HCT116 (cell line): ENCODE measurements at regions not wholly inside any gene's neighbourhood (a gene's known extent, or its start where the extent isn't known, plus 50 kb on each side); places are given as distances from the start of the nearest gene placed in this dataset.

Source experiments
- ATAC-seq: fragments of 200-7000 bp; cut with Tn5 transposase; 2 replicates; pipeline ENCODE4 v1.9.1; 2020; ENCODE audit warnings: mild to moderate bottlenecking, moderate library complexity
- BruUV-seq: library from RNA; stranded (reverse); fragments of 400-500 nt; replicated peaks from 2 replicates; lab custom pipeline; 2021; lab: Mats Ljungman, UMichigan
- CTCF ChIA-PET: fragments of 300-600 bp; sonication (Branson Sonifier 250); formaldehyde crosslinking; loops from one replicate; lab custom pipeline; 2021; ENCODE audit warnings: antibody characterized with exemption; lab: Charles Lee
- POLR2A ChIA-PET: fragments of 300-600, 350-600 bp; sonication (Branson Sonifier 250); formaldehyde crosslinking; loops from one replicate; lab custom pipeline; 2021; ENCODE audit warnings: antibody characterized with exemption; lab: Charles Lee
- RAD21 ChIA-PET, 2 experiments: fragments of 300-600 bp; sonication (Branson Sonifier 250); formaldehyde crosslinking; loops; one replicate each; lab custom pipeline; 2023; ENCODE audit warnings: low total read pairs in 2 of 2; ENCODE audit not compliant: uncharacterized antibody in 2 of 2, unreplicated experiment in 2 of 2, low non-redundant PET in 1 of 2; lab: Charles Lee
- DNase-seq: peaks from one replicate; pipeline ENCODE4 v3.0.0-alpha.2; 2010; ENCODE audit warnings: low read depth, low spot score
- H2AFZ ChIP-seq: fragments of 200-600 bp; shearing (Covaris generic), sonication (generic); 2 replicates; pipeline ENCODE4 v1.6.1; 2017; ENCODE audit warnings: low read depth, mixed run types, mixed read lengths, antibody characterized with exemption, low read length; ENCODE audit not compliant: poor library complexity, severe bottlenecking
- H3K27ac ChIP-seq: 2 replicates; pipeline ENCODE4 v1.5.1; 2012; ENCODE audit warnings: low read depth, low read length
- H3K27me3 ChIP-seq: fragments of 200-600 bp; sonication (generic); 2 replicates; pipeline ENCODE4 v1.6.1; 2016; ENCODE audit warnings: mixed run types, low read length, mixed read lengths; ENCODE audit not compliant: insufficient read depth
- H3K36me3 ChIP-seq, 2 experiments: fragments of 200-500 bp in 1 of 2; fragments of 200-600 bp in 1 of 2; sonication (Bioruptor generic) in 1 of 2; sonication (generic) in 1 of 2; 2 replicates each; pipeline versions ENCODE4 v1.5.1 to v1.6.1; 2014 to 2016; ENCODE audit warnings: low read length in 2 of 2, inconsistent platforms in 1 of 2, mixed read lengths in 1 of 2, mixed run types in 1 of 2; ENCODE audit not compliant: insufficient read depth in 2 of 2, control insufficient read depth in 1 of 2
- H3K4me1 ChIP-seq, 2 experiments: fragments of 200-600 bp in 1 of 2; sonication (generic) in 1 of 2; 2 replicates each; pipeline versions ENCODE4 v1.5.1 to v1.6.1; 2012 to 2017; ENCODE audit warnings: low read length in 2 of 2, inconsistent platforms in 1 of 2, mild to moderate bottlenecking in 1 of 2, mixed read lengths in 1 of 2, mixed run types in 1 of 2, moderate library complexity in 1 of 2; ENCODE audit not compliant: insufficient read depth in 2 of 2, control insufficient read depth in 1 of 2
- H3K4me2 ChIP-seq: fragments of 200-600 bp; sonication (generic); 2 replicates; pipeline ENCODE4 v1.6.1; 2017; ENCODE audit warnings: mixed run types, low read length, mixed read lengths
- H3K4me3 ChIP-seq, 2 experiments: fragments of 200-600 bp in 1 of 2; sonication (generic) in 1 of 2; replicated peaks in 1 of 2; 2 replicates each; pipeline ENCODE4 v1.5.1; 2011 to 2016; ENCODE audit warnings: low read length in 2 of 2, control low read depth in 1 of 2, low read depth in 1 of 2, mild to moderate bottlenecking in 1 of 2, mixed read lengths in 1 of 2, mixed run types in 1 of 2
- H3K79me2 ChIP-seq: fragments of 200-600 bp; sonication (generic); 2 replicates; pipeline ENCODE4 v1.6.1; 2017; ENCODE audit warnings: mild to moderate bottlenecking, mixed run types, low read length, moderate library complexity, mixed read lengths; ENCODE audit not compliant: insufficient read depth
- H3K9ac ChIP-seq: fragments of 200-600 bp; sonication (generic); 2 replicates; pipeline ENCODE4 v1.6.1; 2016; ENCODE audit warnings: low read length, mixed read lengths
- H3K9me2 ChIP-seq: fragments of 200-600 bp; sonication (generic), shearing (Covaris generic); 2 replicates; pipeline ENCODE4 v1.6.1; 2017; ENCODE audit warnings: mixed run types, mild to moderate bottlenecking, moderate library complexity; ENCODE audit not compliant: insufficient read depth
- H3K9me3 ChIP-seq, 2 experiments: fragments of 200-500 bp in 1 of 2; fragments of 200-600 bp in 1 of 2; sonication (Bioruptor generic) in 1 of 2; sonication (generic) in 1 of 2; 2 replicates each; pipeline ENCODE4 v1.6.1; 2014 to 2017; ENCODE audit warnings: low read length in 2 of 2, mixed read lengths in 2 of 2, inconsistent platforms in 1 of 2, low read depth in 1 of 2, mild to moderate bottlenecking in 1 of 2, mixed run types in 1 of 2, moderate library complexity in 1 of 2; ENCODE audit not compliant: control insufficient read depth in 1 of 2, insufficient read depth in 1 of 2
- H4K20me1 ChIP-seq: fragments of 200-600 bp; sonication (generic), shearing (Covaris generic); 2 replicates; pipeline ENCODE4 v1.6.1; 2017; ENCODE audit warnings: mixed run types, mild to moderate bottlenecking, moderate library complexity; ENCODE audit not compliant: insufficient read depth
- ATF3 ChIP-seq: IDR thresholded peaks from 2 replicates; pipeline ENCODE4 v1.6.1; 2012
- CEBPB ChIP-seq: IDR thresholded peaks from 2 replicates; pipeline ENCODE4 v1.6.1; 2012; ENCODE audit warnings: low read depth
- CTCF ChIP-seq, 3 experiments: fragments of 200-600 bp in 1 of 3; sonication (generic) in 1 of 3; IDR thresholded peaks in 2 of 3; conservative IDR thresholded peaks in 1 of 3; 2 replicates each; pipeline ENCODE4 v1.5.1; 2012 to 2017; ENCODE audit warnings: low read depth in 2 of 3, low read length in 2 of 3, antibody characterized with exemption in 1 of 3, borderline replicate concordance in 1 of 3, control low read depth in 1 of 3, mild to moderate bottlenecking in 1 of 3, mixed read lengths in 1 of 3, mixed run types in 1 of 3, moderate library complexity in 1 of 3; ENCODE audit not compliant: insufficient read depth in 1 of 3
- EZH2 ChIP-seq: fragments of 200-600 bp; sonication (generic); IDR thresholded peaks from 2 replicates; pipeline ENCODE4 v1.6.1; 2017; ENCODE audit warnings: antibody characterized with exemption, mixed run types
- FOSL1 ChIP-seq: IDR thresholded peaks from 2 replicates; pipeline ENCODE4 v1.6.1; 2012; ENCODE audit warnings: low read depth
- JUND ChIP-seq: IDR thresholded peaks from 2 replicates; pipeline ENCODE4 v1.6.1; 2012
- SIN3A ChIP-seq: IDR thresholded peaks from 2 replicates; pipeline ENCODE4 v1.6.1; 2012; ENCODE audit warnings: low read depth
- YY1 ChIP-seq: IDR thresholded peaks from 2 replicates; pipeline ENCODE4 v1.6.1; 2011; ENCODE audit warnings: low read length, low read depth, moderate library complexity, mild to moderate bottlenecking; ENCODE audit not compliant: insufficient replicate concordance; ENCODE audit errors: extremely low read depth
- intact Hi-C: fragments of 100-400 bp; cut with micrococcal nuclease; formaldehyde crosslinking; loops from 2 replicates; pipeline ENCODE4 v1.10.0; 2022
- TF ChIP-seq, protein P1 (sequence below): IDR thresholded peaks from 2 replicates; pipeline ENCODE4 v1.6.1; 2012

DNA sequence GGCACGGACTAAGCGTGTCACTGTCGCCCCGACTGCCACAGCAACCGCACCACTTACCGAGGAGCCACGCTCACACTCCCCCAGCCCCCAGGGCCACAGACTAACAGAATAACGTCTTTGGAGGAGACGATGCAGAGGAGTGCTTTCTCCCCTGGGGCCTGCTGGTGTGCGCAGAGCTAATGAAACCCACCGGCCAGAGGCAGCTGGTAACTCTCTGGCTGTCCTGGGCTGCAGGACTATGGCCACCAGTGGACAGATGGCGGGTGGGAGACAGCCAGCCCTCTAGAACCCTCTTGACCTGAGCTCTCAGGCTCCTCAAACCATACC is 228.0 kb downstream of the DLL1 start:
- Histone ChIP-seq H2AFZ (no peak overlapping the region), H4K20me1 (no peaks in the 10 kb centered on the region)
- no peak for DNase-seq
- TF ChIP-seq JUND (no peak), CEBPB (no peak), YY1 (no peak), SIN3A (no peak), ATF3 (no peak), CTCF (IDR thresholded peaks at IDR 0.05 in 2 of 3, conservative IDR thresholded peaks at IDR 0.05 in 1 of 3; ENCODE audit: borderline replicate concordance in 1 of 3, insufficient read depth in 1 of 3, low read depth in 2 of 3, low read length in 2 of 3) (no peak), EZH2 (no peak), FOSL1 (no peak)
- TF ChIP-seq, protein P1, sequence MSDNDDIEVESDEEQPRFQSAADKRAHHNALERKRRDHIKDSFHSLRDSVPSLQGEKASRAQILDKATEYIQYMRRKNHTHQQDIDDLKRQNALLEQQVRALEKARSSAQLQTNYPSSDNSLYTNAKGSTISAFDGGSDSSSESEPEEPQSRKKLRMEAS: no peak
- TF ChIP-seq, all 23 proteins: peak for 0
- intact Hi-C loops: no loop called here
- Histone ChIP-seq H3K9me3 (no peaks in the 10 kb centered on the region), H3K79me2 (no peaks in the 10 kb centered on the region), H3K4me1 (no peaks in the 10 kb centered on the region), H3K4me3 (no peak overlapping the region), H3K9ac (no peak overlapping the region), H3K27ac (no peak overlapping the region), H3K27me3 (no peaks in the 10 kb centered on the region), H3K4me2 (no peak overlapping the region), H3K9me2 (no peaks in the 10 kb centered on the region), H3K36me3 (no peaks in the 10 kb centered on the region)
- BruUV-seq: no TSS peak
- no peak for ATAC-seq
- ChIA-PET POLR2A (no interaction called here), CTCF (no interaction called here), RAD21 (no interaction called here)
